Breast epithelium (tissue), 4 donors: ENCODE measurements at regions not wholly inside any gene's neighbourhood (a gene's known extent, or its start where the extent isn't known, plus 50 kb on each side); places are given as distances from the start of the nearest gene placed in this dataset.

Experiments
- DNase-seq, 2 donors: peaks; one replicate each; pipeline ENCODE4 v3.0.0-alpha.2; 2019; ENCODE audit warnings: low spot score in 2 of 2
- H3K27ac ChIP-seq, 2 donors: fragments of 200-600 bp; sonication (generic) in 1 of 2; one replicate each; pipeline ENCODE4 v1.5.1; 2016 to 2019; ENCODE audit warnings: mild to moderate bottlenecking in 1 of 2
- H3K27me3 ChIP-seq, 2 donors: fragments of 200-600 bp; sonication (generic) in 1 of 2; one replicate each; pipeline versions ENCODE4 v1.5.1 to v1.6.0; 2017 to 2019; ENCODE audit warnings: control low read depth in 1 of 2, mild to moderate bottlenecking in 1 of 2
- H3K36me3 ChIP-seq: fragments of 200-600 bp; one replicate; pipeline ENCODE4 v1.5.1; 2019
- H3K4me1 ChIP-seq, 2 donors: fragments of 200-600 bp; sonication (generic); one replicate each; pipeline ENCODE4 v1.5.1; 2016 to 2019; ENCODE audit warnings: control low read depth in 1 of 2
- H3K4me3 ChIP-seq, 3 donors: fragments of 200-600 bp; sonication (generic); 1 replicate in 2 of 3; 2 replicates in 1 of 3; pipeline ENCODE4 v1.5.1; 2016 to 2019; ENCODE audit warnings: mild to moderate bottlenecking in 3 of 3, moderate library complexity in 2 of 3
- H3K9me3 ChIP-seq, 2 donors: fragments of 200-600 bp; sonication (generic) in 1 of 2; one replicate each; pipeline ENCODE4 v1.5.1; 2016 to 2019; ENCODE audit warnings: control low read depth in 1 of 2
- CTCF ChIP-seq, 3 donors: fragments of 450-650 bp; IDR thresholded peaks; one replicate each; pipeline ENCODE4 v1.5.1; 2016 to 2017; ENCODE audit warnings: antibody characterized with exemption in 3 of 3, mild to moderate bottlenecking in 3 of 3, moderate library complexity in 3 of 3
- POLR2A ChIP-seq: fragments of 450-650 bp; IDR thresholded peaks from one replicate; pipeline ENCODE4 v1.6.1; 2016; ENCODE audit warnings: antibody characterized with exemption, mild to moderate bottlenecking, moderate library complexity
- POLR2AphosphoS5 ChIP-seq, 3 donors: sonication (generic); formaldehyde crosslinking; IDR thresholded peaks; one replicate each; pipeline ENCODE4 v1.6.1; 2017; ENCODE audit warnings: antibody characterized with exemption in 3 of 3
- intact Hi-C: fragments of 100-400 bp; cut with DNase I; formaldehyde crosslinking; loops from one replicate; pipeline ENCODE4 v1.15.1; 2023; ENCODE audit warnings: low total_unique reads

GRCh38 chr3:157830556-157831236 is 275.5 kb downstream of the SHOX2 start:
- H3K9me3 ChIP-seq, result peaks cover 18 to 22% of the 10 kb centered on the region in 2 donors
- H3K36me3 ChIP-seq, result no peaks in the 10 kb centered on the region
- intact Hi-C loops, result no loop called here
- no peak for TF ChIP-seq CTCF (IDR thresholded peaks at IDR 0.05)
- no peak for TF ChIP-seq POLR2AphosphoS5 (IDR thresholded peaks at IDR 0.05)
- no peak for TF ChIP-seq POLR2A
- H3K4me3 ChIP-seq, result no peak overlapping the region
- DNase-seq, result no peak
- H3K4me1 ChIP-seq, result no peaks in the 10 kb centered on the region
- no peaks in the 10 kb centered on the region for H3K27me3 ChIP-seq
- H3K27ac ChIP-seq, result no peak overlapping the region

GRCh38 chr3:157829786-157830185 is 276.4 kb downstream of the SHOX2 start:
- no peak for DNase-seq
- Histone ChIP-seq H3K4me3 (no peak overlapping the region), H3K36me3 (no peaks in the 10 kb centered on the region), H3K27ac (no peak overlapping the region), H3K27me3 (no peaks in the 10 kb centered on the region), H3K9me3 (peaks cover 18 to 22% of the 10 kb centered on the region in 2 donors), H3K4me1 (no peaks in the 10 kb centered on the region)
- intact Hi-C loops, result no loop called here
- TF ChIP-seq CTCF (IDR thresholded peaks at IDR 0.05) (no peak), POLR2A (no peak), POLR2AphosphoS5 (IDR thresholded peaks at IDR 0.05) (no peak)

- intact Hi-C loops, result no loop called here
- TF ChIP-seq CTCF (IDR thresholded peaks at IDR 0.05) (no peak), POLR2A (no peak), POLR2AphosphoS5 (IDR thresholded peaks at IDR 0.05) (no peak)
- Histone ChIP-seq H3K27ac (no peak overlapping the region), H3K36me3 (no peaks in the 10 kb centered on the region), H3K27me3 (no peaks in the 10 kb centered on the region), H3K4me3 (no peak overlapping the region), H3K4me1 (no peaks in the 10 kb centered on the region), H3K9me3 (peaks cover 14 to 16% of the 10 kb centered on the region in 2 donors)
- DNase-seq, result no peak
These were observed 281.9 kb downstream of the SHOX2 start for GRCh38 chr3:157824281-157824680.

- no peaks in the 10 kb centered on the region for H3K36me3 ChIP-seq
- intact Hi-C loops, result no loop called here
- TF ChIP-seq POLR2AphosphoS5 (IDR thresholded peaks at IDR 0.05) (no peak), POLR2A (no peak), CTCF (IDR thresholded peaks at IDR 0.05) (no peak)
- H3K27me3 ChIP-seq, result no peaks in the 10 kb centered on the region
- H3K4me3 ChIP-seq, result no peak overlapping the region
- no peaks in the 10 kb centered on the region for H3K4me1 ChIP-seq
- no peak overlapping the region for H3K27ac ChIP-seq
- H3K9me3 ChIP-seq, result peaks cover 2 to 4% of the 10 kb centered on the region in 2 donors
- no peak for DNase-seq
These were observed 283.2 kb downstream of the SHOX2 start for GRCh38 chr3:157823050-157823449.

- DNase-seq, result no peak
- no peaks in the 10 kb centered on the region for H3K27me3 ChIP-seq
- no peak overlapping the region for H3K4me3 ChIP-seq
- H3K27ac ChIP-seq, result no peak overlapping the region
- TF ChIP-seq CTCF (IDR thresholded peaks at IDR 0.05) (no peak), POLR2A (no peak), POLR2AphosphoS5 (IDR thresholded peaks at IDR 0.05) (no peak)
- no peaks in the 10 kb centered on the region for H3K9me3 ChIP-seq
- intact Hi-C loops, result no loop called here
- no peaks in the 10 kb centered on the region for H3K4me1 ChIP-seq
- H3K36me3 ChIP-seq, result no peaks in the 10 kb centered on the region
These were observed 286.1 kb downstream of the SHOX2 start for GRCh38 chr3:157820157-157820517.
